HL-60 (cell line): ENCODE measurements at regions not wholly inside any gene's neighbourhood (a gene's known extent, or its start where the extent isn't known, plus 50 kb on each side); places are given as distances from the start of the nearest gene placed in this dataset.

Experiments used
- DNase-seq, 2 experiments: peaks; one replicate each; pipeline ENCODE4 v3.0.0-alpha.2; 2010 to 2020; ENCODE audit warnings: low read depth in 1 of 2, low spot score in 1 of 2
- H3K27ac ChIP-seq: fragments of 250-450 bp; sonication (Bioruptor Pico); replicated peaks from 2 replicates; pipeline ENCODE4 v1.5.1; 2020; ENCODE audit warnings: mild to moderate bottlenecking, moderate library complexity
- H3K27me3 ChIP-seq: fragments of 250-450 bp; sonication (Bioruptor Pico); 2 replicates; pipeline ENCODE4 v1.5.1; 2021; ENCODE audit warnings: mild to moderate bottlenecking, moderate library complexity; ENCODE audit not compliant: insufficient read depth, poor library complexity, severe bottlenecking
- H3K4me3 ChIP-seq: replicated peaks from 2 replicates; pipeline ENCODE4 v1.5.1; 2011; ENCODE audit warnings: mild to moderate bottlenecking, control low read depth, low read length; ENCODE audit not compliant: insufficient read depth
- GABPA ChIP-seq: IDR thresholded peaks from 2 replicates; pipeline ENCODE4 v1.6.1; 2012; ENCODE audit warnings: low read depth
- POLR2AphosphoS5 ChIP-seq: IDR thresholded peaks from 2 replicates; pipeline ENCODE4 v1.6.1; 2012; ENCODE audit warnings: low read depth
- SPI1 ChIP-seq: IDR thresholded peaks from 2 replicates; pipeline ENCODE4 v1.6.1; 2012; ENCODE audit warnings: low read depth, mild to moderate bottlenecking, borderline replicate concordance
- TF ChIP-seq, protein P1 (sequence below): IDR thresholded peaks from 2 replicates; pipeline ENCODE4 v1.6.1; 2012; ENCODE audit warnings: low read depth; ENCODE audit not compliant: insufficient replicate concordance
- TF ChIP-seq, protein P2 (sequence below): IDR thresholded peaks from one replicate; pipeline ENCODE4 v1.5.1; 2011; ENCODE audit warnings: low read length, control low read depth, inconsistent platforms; ENCODE audit not compliant: insufficient read depth

DNA sequence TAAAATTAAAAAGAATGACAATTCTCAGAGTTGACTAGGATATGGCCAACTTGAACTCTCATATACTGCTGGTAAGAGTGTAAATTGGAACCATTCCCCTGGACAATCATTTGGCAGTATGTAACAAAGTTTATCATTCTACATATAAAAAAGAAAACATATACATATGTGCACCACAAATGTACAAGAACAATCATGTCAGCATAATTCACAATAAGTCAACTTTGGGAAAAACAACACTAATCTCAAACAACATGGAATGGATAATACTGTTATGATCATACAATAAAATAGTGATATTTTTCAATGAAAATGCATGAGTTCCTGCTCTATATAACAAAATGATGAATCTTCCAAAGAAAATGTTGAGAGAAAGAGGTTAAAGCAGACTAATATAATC lies 1078.7 kb upstream of the EPHA7 start:
- Histone ChIP-seq H3K27me3 (no peaks in the 10 kb centered on the region), H3K4me3 (no peak overlapping the region), H3K27ac (no peak overlapping the region)
- DNase-seq, result no peak
- no peak for TF ChIP-seq GABPA
- TF ChIP-seq POLR2AphosphoS5, result no peak
- TF ChIP-seq, protein P1, sequence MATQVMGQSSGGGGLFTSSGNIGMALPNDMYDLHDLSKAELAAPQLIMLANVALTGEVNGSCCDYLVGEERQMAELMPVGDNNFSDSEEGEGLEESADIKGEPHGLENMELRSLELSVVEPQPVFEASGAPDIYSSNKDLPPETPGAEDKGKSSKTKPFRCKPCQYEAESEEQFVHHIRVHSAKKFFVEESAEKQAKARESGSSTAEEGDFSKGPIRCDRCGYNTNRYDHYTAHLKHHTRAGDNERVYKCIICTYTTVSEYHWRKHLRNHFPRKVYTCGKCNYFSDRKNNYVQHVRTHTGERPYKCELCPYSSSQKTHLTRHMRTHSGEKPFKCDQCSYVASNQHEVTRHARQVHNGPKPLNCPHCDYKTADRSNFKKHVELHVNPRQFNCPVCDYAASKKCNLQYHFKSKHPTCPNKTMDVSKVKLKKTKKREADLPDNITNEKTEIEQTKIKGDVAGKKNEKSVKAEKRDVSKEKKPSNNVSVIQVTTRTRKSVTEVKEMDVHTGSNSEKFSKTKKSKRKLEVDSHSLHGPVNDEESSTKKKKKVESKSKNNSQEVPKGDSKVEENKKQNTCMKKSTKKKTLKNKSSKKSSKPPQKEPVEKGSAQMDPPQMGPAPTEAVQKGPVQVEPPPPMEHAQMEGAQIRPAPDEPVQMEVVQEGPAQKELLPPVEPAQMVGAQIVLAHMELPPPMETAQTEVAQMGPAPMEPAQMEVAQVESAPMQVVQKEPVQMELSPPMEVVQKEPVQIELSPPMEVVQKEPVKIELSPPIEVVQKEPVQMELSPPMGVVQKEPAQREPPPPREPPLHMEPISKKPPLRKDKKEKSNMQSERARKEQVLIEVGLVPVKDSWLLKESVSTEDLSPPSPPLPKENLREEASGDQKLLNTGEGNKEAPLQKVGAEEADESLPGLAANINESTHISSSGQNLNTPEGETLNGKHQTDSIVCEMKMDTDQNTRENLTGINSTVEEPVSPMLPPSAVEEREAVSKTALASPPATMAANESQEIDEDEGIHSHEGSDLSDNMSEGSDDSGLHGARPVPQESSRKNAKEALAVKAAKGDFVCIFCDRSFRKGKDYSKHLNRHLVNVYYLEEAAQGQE, result no peak
- no peak for TF ChIP-seq SPI1
- TF ChIP-seq, protein P2, sequence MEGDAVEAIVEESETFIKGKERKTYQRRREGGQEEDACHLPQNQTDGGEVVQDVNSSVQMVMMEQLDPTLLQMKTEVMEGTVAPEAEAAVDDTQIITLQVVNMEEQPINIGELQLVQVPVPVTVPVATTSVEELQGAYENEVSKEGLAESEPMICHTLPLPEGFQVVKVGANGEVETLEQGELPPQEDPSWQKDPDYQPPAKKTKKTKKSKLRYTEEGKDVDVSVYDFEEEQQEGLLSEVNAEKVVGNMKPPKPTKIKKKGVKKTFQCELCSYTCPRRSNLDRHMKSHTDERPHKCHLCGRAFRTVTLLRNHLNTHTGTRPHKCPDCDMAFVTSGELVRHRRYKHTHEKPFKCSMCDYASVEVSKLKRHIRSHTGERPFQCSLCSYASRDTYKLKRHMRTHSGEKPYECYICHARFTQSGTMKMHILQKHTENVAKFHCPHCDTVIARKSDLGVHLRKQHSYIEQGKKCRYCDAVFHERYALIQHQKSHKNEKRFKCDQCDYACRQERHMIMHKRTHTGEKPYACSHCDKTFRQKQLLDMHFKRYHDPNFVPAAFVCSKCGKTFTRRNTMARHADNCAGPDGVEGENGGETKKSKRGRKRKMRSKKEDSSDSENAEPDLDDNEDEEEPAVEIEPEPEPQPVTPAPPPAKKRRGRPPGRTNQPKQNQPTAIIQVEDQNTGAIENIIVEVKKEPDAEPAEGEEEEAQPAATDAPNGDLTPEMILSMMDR, result no peak

DNA sequence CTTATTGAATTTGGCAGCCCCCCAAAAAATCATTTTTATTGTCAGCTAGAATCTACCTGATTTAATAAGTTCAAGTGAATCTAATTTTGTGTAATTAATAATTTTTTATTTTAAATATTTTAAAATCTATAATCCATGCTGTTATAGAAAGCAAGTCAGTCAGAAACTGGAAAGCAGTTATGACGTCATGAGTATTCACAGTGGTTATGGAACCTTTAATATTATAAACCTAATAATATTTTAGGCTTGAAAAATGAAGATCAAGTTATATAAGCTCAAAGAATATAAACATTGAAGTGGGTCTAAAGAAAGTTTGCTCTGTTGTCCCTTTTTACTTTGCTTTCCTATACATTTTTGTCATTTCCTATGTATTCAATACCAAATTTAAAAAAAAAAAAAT lies 1075.1 kb upstream of the EPHA7 start:
- Histone ChIP-seq H3K27ac (no peak overlapping the region), H3K4me3 (no peak overlapping the region), H3K27me3 (no peaks in the 10 kb centered on the region)
- DNase-seq, result no peak
- TF ChIP-seq SPI1, result no peak
- no peak for TF ChIP-seq POLR2AphosphoS5
- TF ChIP-seq, protein P2, result no peak
- TF ChIP-seq, protein P1, result no peak
- no peak for TF ChIP-seq GABPA

DNA sequence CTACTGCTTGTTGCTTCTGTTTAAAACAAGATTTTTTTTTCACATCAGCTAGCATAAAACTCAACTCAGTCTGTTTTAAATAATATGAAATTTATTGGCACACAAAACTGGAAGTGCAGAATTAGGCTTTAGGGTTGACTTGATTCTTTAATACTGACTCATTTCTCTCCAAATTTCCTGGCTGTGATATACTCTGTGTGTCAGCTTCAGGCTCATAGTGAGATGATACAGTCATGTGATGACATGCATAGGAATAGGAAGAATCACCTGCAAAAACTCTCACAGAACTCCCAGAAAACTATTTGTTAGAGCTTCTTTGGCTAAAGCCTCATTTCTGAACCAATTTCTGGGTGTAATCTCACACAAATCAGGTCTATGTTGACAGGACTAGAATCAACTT lies 1068.0 kb upstream of the EPHA7 start:
- TF ChIP-seq, protein P2, result no peak
- no peak for TF ChIP-seq POLR2AphosphoS5
- TF ChIP-seq, protein P1, result no peak
- no peak for TF ChIP-seq SPI1
- TF ChIP-seq GABPA, result no peak
- no peak for DNase-seq
- H3K4me3 ChIP-seq, result no peak overlapping the region
- no peaks in the 10 kb centered on the region for H3K27me3 ChIP-seq
- no peak overlapping the region for H3K27ac ChIP-seq
